ENCODE measurements at regions not wholly inside any gene's neighbourhood (a gene's known extent, or its start where the extent isn't known, plus 50 kb on each side); places are given as distances from the start of the nearest gene placed in this dataset.

DNA sequence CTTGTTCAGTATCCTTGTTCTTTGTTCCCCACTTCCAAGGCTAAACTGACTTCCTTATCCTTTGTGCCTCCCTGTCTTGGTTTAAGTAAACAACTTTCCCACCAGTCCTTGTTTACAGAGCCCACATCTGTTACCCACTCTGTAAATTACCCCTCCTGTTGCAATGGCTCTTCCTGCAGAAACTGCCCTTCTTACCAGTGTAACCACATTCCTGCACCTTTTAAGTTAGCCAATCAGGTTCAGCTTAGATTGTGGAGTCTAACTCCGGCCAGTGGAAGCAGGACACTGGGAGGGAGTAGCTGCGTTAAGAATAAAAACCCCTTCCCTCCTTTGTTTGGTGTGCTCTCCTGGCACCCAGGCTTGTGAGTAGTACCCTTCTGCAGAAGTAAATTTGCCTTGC, 360.9 kb downstream of the PRDM5 start:
- Histone ChIP-seq H3K27me3 (ENCODE audit: insufficient read depth) (no peaks in the 10 kb centered on the region), H4K20me1 (replicated peaks; ENCODE audit: insufficient read depth) (no peaks in the 10 kb centered on the region), H3K79me2 (replicated peaks; ENCODE audit: insufficient read depth) (no peaks in the 10 kb centered on the region), H3K4me3 (no peak overlapping the region), H3K36me3 (ENCODE audit: insufficient read depth) (peaks cover 6% of the 10 kb centered on the region; the same call in 1 of the 2 replicates), H3K4me2 (no peak overlapping the region), H3K4me1 (ENCODE audit: insufficient read depth) (no peaks in the 10 kb centered on the region), H3F3A (replicated peaks; ENCODE audit: low read depth) (no peaks in the 10 kb centered on the region), H3K9me2 (ENCODE audit: insufficient read depth) (no peaks in the 10 kb centered on the region), H2AFZ (no peak overlapping the region), H3K27ac (ENCODE audit: low read depth) (no peak overlapping the region)
- no peak for TF ChIP-seq EZH2 (IDR thresholded peaks at IDR 0.05; ENCODE audit: low read depth, unreplicated experiment)
- no peak for TF ChIP-seq JUNB (IDR thresholded peaks at IDR 0.05; ENCODE audit: unreplicated experiment)
- TF ChIP-seq ZNF114 (CRISPR knock-in tag; IDR thresholded peaks at IDR 0.05), result no peak
- TF ChIP-seq NANOG (IDR thresholded peaks at IDR 0.05; ENCODE audit: borderline replicate concordance), result no peak
- TF ChIP-seq, protein P1, sequence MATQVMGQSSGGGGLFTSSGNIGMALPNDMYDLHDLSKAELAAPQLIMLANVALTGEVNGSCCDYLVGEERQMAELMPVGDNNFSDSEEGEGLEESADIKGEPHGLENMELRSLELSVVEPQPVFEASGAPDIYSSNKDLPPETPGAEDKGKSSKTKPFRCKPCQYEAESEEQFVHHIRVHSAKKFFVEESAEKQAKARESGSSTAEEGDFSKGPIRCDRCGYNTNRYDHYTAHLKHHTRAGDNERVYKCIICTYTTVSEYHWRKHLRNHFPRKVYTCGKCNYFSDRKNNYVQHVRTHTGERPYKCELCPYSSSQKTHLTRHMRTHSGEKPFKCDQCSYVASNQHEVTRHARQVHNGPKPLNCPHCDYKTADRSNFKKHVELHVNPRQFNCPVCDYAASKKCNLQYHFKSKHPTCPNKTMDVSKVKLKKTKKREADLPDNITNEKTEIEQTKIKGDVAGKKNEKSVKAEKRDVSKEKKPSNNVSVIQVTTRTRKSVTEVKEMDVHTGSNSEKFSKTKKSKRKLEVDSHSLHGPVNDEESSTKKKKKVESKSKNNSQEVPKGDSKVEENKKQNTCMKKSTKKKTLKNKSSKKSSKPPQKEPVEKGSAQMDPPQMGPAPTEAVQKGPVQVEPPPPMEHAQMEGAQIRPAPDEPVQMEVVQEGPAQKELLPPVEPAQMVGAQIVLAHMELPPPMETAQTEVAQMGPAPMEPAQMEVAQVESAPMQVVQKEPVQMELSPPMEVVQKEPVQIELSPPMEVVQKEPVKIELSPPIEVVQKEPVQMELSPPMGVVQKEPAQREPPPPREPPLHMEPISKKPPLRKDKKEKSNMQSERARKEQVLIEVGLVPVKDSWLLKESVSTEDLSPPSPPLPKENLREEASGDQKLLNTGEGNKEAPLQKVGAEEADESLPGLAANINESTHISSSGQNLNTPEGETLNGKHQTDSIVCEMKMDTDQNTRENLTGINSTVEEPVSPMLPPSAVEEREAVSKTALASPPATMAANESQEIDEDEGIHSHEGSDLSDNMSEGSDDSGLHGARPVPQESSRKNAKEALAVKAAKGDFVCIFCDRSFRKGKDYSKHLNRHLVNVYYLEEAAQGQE (IDR thresholded peaks at IDR 0.05; ENCODE audit: unreplicated experiment), result no peak
- no peak for TF ChIP-seq ZNF331 (CRISPR knock-in tag; IDR thresholded peaks at IDR 0.05; ENCODE audit: low read depth)
- TF ChIP-seq STAT1 (IDR thresholded peaks at IDR 0.05; ENCODE audit: unreplicated experiment), result no peak
- TF ChIP-seq, protein P2, sequence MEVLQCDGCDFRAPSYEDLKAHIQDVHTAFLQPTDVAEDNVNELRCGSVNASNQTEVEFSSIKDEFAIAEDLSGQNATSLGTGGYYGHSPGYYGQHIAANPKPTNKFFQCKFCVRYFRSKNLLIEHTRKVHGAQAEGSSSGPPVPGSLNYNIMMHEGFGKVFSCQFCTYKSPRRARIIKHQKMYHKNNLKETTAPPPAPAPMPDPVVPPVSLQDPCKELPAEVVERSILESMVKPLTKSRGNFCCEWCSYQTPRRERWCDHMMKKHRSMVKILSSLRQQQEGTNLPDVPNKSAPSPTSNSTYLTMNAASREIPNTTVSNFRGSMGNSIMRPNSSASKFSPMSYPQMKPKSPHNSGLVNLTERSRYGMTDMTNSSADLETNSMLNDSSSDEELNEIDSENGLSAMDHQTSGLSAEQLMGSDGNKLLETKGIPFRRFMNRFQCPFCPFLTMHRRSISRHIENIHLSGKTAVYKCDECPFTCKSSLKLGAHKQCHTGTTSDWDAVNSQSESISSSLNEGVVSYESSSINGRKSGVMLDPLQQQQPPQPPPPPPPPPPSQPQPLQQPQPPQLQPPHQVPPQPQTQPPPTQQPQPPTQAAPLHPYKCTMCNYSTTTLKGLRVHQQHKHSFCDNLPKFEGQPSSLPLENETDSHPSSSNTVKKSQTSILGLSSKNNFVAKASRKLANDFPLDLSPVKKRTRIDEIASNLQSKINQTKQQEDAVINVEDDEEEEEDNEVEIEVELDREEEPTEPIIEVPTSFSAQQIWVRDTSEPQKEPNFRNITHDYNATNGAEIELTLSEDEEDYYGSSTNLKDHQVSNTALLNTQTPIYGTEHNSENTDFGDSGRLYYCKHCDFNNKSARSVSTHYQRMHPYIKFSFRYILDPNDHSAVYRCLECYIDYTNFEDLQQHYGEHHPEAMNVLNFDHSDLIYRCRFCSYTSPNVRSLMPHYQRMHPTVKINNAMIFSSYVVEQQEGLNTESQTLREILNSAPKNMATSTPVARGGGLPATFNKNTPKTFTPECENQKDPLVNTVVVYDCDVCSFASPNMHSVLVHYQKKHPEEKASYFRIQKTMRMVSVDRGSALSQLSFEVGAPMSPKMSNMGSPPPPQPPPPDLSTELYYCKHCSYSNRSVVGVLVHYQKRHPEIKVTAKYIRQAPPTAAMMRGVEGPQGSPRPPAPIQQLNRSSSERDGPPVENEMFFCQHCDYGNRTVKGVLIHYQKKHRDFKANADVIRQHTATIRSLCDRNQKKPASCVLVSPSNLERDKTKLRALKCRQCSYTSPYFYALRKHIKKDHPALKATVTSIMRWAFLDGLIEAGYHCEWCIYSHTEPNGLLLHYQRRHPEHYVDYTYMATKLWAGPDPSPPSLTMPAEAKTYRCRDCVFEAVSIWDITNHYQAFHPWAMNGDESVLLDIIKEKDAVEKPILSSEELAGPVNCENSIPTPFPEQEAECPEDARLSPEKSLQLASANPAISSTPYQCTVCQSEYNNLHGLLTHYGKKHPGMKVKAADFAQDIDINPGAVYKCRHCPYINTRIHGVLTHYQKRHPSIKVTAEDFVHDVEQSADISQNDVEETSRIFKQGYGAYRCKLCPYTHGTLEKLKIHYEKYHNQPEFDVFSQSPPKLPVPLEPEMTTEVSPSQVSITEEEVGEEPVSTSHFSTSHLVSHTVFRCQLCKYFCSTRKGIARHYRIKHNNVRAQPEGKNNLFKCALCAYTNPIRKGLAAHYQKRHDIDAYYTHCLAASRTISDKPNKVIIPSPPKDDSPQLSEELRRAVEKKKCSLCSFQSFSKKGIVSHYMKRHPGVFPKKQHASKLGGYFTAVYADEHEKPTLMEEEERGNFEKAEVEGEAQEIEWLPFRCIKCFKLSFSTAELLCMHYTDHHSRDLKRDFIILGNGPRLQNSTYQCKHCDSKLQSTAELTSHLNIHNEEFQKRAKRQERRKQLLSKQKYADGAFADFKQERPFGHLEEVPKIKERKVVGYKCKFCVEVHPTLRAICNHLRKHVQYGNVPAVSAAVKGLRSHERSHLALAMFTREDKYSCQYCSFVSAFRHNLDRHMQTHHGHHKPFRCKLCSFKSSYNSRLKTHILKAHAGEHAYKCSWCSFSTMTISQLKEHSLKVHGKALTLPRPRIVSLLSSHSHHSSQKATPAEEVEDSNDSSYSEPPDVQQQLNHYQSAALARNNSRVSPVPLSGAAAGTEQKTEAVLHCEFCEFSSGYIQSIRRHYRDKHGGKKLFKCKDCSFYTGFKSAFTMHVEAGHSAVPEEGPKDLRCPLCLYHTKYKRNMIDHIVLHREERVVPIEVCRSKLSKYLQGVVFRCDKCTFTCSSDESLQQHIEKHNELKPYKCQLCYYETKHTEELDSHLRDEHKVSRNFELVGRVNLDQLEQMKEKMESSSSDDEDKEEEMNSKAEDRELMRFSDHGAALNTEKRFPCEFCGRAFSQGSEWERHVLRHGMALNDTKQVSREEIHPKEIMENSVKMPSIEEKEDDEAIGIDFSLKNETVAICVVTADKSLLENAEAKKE (CRISPR knock-in tag; IDR thresholded peaks at IDR 0.05), result no peak
- Mint-ChIP-seq H3K9me3 (peaks cover 24% of the 10 kb centered on the region), H3K27me3 (ENCODE audit: insufficient read depth, low read depth, poor library complexity) (peaks cover 4% of the 10 kb centered on the region), H3K27ac (no peak overlapping the region), H3K4me3 (no peak overlapping the region), H3K36me3 (ENCODE audit: low read depth) (peaks cover 20% of the 10 kb centered on the region; the same call in 2 of the 3 replicates), H3K4me1 (peaks cover 3% of the 10 kb centered on the region; the same call in 2 of the 3 replicates)
- ATAC-seq (no peak; the same call in 2 of the 3 replicates), DNase-seq (ENCODE audit: low spot score) (peak; percentile 1)
